ENCODE measurements at regions not wholly inside any gene's neighbourhood (a gene's known extent, or its start where the extent isn't known, plus 50 kb on each side); places are given as distances from the start of the nearest gene placed in this dataset.

DNA sequence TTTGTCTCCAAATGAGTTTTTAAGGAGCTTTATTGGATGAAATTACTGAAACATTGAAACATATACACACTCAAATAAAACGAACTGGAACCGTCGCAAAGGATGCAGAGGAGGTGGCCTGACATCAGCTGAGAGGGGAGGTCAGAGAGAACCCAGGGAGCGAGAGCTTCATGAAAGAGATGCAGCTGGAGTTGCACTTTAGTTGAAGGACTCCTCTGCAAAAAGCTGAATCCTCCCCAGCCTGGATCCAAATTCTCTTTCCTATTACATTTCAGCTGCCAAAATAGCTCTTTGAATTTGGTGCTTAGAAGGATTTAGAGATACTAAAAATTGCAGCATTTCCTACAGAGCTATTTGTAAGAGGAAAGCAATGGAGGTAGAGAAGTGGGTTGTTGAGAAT, 140.0 kb upstream of the DPP6 start:
- no peak overlapping the region for H3K4me2 ChIP-seq (ENCODE audit: low read length)
- Mint-ChIP-seq H3K27me3 (ENCODE audit: low read depth, unreplicated experiment) (no peaks in the 10 kb centered on the region), H3K9me3 (ENCODE audit: unreplicated experiment) (peaks cover 9% of the 10 kb centered on the region), H3K4me1 (ENCODE audit: low read depth, unreplicated experiment) (no peaks in the 10 kb centered on the region), H3K36me3 (ENCODE audit: low read depth, unreplicated experiment) (no peaks in the 10 kb centered on the region), H3K4me3 (ENCODE audit: unreplicated experiment) (no peak overlapping the region), H3K27ac (ENCODE audit: unreplicated experiment) (no peak overlapping the region)
- no peak overlapping the region for H2AFZ ChIP-seq (ENCODE audit: low read depth, low read length)
- no peak overlapping the region for H3K9ac ChIP-seq (ENCODE audit: low read length)
- no peaks in the 10 kb centered on the region for H3K4me1 ChIP-seq (ENCODE audit: insufficient read depth, low read length)
- FAIRE-seq (no peak), DNase-seq (ENCODE audit: low read depth) (no peak)
- peaks cover 3% of the 10 kb centered on the region for H3K9me3 ChIP-seq (ENCODE audit: insufficient read depth, low read depth, low read length)
- no peak overlapping the region for H3K4me3 ChIP-seq (ENCODE audit: insufficient read depth, low read depth, low read length)
- no peaks in the 10 kb centered on the region for H3K79me2 ChIP-seq (ENCODE audit: insufficient read depth, low read length)
- no peaks in the 10 kb centered on the region for H3K36me3 ChIP-seq (ENCODE audit: insufficient read depth, low read length)
- TF ChIP-seq CTCF (IDR thresholded peaks at IDR 0.05; ENCODE audit: insufficient read depth, low read depth, low read length) (no peak), EZH2 (IDR thresholded peaks at IDR 0.05; ENCODE audit: insufficient read depth, low read length) (no peak)
- H4K20me1 ChIP-seq (ENCODE audit: insufficient read depth, low read length): no peaks in the 10 kb centered on the region
- H3K27me3 ChIP-seq (ENCODE audit: insufficient read depth, low read length): no peaks in the 10 kb centered on the region
- H3K27ac ChIP-seq (ENCODE audit: low read depth, low read length): no peak overlapping the region

- DNase-seq (ENCODE audit: low read depth): no peak
- Histone ChIP-seq H3K36me3 (ENCODE audit: insufficient read depth, low read length) (no peaks in the 10 kb centered on the region), H3K9me3 (ENCODE audit: insufficient read depth, low read depth, low read length) (peaks cover 10% of the 10 kb centered on the region), H4K20me1 (ENCODE audit: insufficient read depth, low read length) (no peaks in the 10 kb centered on the region), H3K27me3 (ENCODE audit: insufficient read depth, low read length) (no peaks in the 10 kb centered on the region), H3K27ac (ENCODE audit: low read depth, low read length) (no peak overlapping the region), H3K4me2 (ENCODE audit: low read length) (no peak overlapping the region), H3K4me3 (ENCODE audit: insufficient read depth, low read depth, low read length) (no peak overlapping the region), H3K4me1 (ENCODE audit: insufficient read depth, low read length) (no peaks in the 10 kb centered on the region), H2AFZ (ENCODE audit: low read depth, low read length) (no peak overlapping the region), H3K79me2 (ENCODE audit: insufficient read depth, low read length) (no peaks in the 10 kb centered on the region), H3K9ac (ENCODE audit: low read length) (no peak overlapping the region)
- no peak for FAIRE-seq
- peaks cover 2% of the 10 kb centered on the region for H3K9me3 Mint-ChIP-seq (ENCODE audit: unreplicated experiment)
- no peaks in the 10 kb centered on the region for H3K36me3 Mint-ChIP-seq (ENCODE audit: low read depth, unreplicated experiment)
- H3K27ac Mint-ChIP-seq (ENCODE audit: unreplicated experiment): no peak overlapping the region
- TF ChIP-seq CTCF (IDR thresholded peaks at IDR 0.05; ENCODE audit: insufficient read depth, low read depth, low read length): no peak
- no peak for TF ChIP-seq EZH2 (IDR thresholded peaks at IDR 0.05; ENCODE audit: insufficient read depth, low read length)
- H3K4me1 Mint-ChIP-seq (ENCODE audit: low read depth, unreplicated experiment): no peaks in the 10 kb centered on the region
- no peak overlapping the region for H3K4me3 Mint-ChIP-seq (ENCODE audit: unreplicated experiment)
- H3K27me3 Mint-ChIP-seq (ENCODE audit: low read depth, unreplicated experiment): no peaks in the 10 kb centered on the region
Measured at GRCh38 chr7:153920126-153920525, 132.1 kb upstream of the DPP6 start.

DNA sequence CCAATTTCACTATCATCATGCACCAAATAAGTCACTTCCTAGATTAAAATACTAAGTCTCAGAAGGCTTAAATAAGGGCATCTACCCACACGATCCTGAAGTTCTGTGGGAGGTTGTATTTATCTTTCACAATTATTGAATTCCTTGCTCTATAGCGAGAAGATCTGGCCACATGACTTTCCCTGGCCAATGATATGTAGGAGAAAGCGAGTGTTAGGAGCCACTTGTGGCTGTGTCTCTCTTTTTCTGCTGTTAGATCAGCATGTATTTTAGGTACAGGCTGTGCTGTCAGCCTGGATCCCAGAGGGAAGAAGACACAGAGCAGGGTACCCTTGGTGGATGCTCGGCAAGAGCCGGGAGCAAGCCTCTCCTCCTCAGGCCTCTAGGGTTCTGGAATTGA, 131.3 kb upstream of the DPP6 start:
- Histone ChIP-seq H3K27me3 (ENCODE audit: insufficient read depth, low read length) (no peaks in the 10 kb centered on the region), H3K27ac (ENCODE audit: low read depth, low read length) (no peak overlapping the region), H3K4me1 (ENCODE audit: insufficient read depth, low read length) (no peaks in the 10 kb centered on the region), H3K79me2 (ENCODE audit: insufficient read depth, low read length) (no peaks in the 10 kb centered on the region), H3K36me3 (ENCODE audit: insufficient read depth, low read length) (no peaks in the 10 kb centered on the region), H3K4me2 (ENCODE audit: low read length) (no peak overlapping the region), H3K9me3 (ENCODE audit: insufficient read depth, low read depth, low read length) (peaks cover 18% of the 10 kb centered on the region), H4K20me1 (ENCODE audit: insufficient read depth, low read length) (no peaks in the 10 kb centered on the region), H3K4me3 (ENCODE audit: insufficient read depth, low read depth, low read length) (no peak overlapping the region), H3K9ac (ENCODE audit: low read length) (no peak overlapping the region), H2AFZ (ENCODE audit: low read depth, low read length) (no peak overlapping the region)
- Mint-ChIP-seq H3K9me3 (ENCODE audit: unreplicated experiment) (peaks cover 5% of the 10 kb centered on the region), H3K27me3 (ENCODE audit: low read depth, unreplicated experiment) (no peaks in the 10 kb centered on the region), H3K36me3 (ENCODE audit: low read depth, unreplicated experiment) (no peaks in the 10 kb centered on the region), H3K4me1 (ENCODE audit: low read depth, unreplicated experiment) (no peaks in the 10 kb centered on the region), H3K4me3 (ENCODE audit: unreplicated experiment) (no peak overlapping the region), H3K27ac (ENCODE audit: unreplicated experiment) (no peak overlapping the region)
- DNase-seq (ENCODE audit: low read depth) (no peak), FAIRE-seq (no peak)
- TF ChIP-seq EZH2 (IDR thresholded peaks at IDR 0.05; ENCODE audit: insufficient read depth, low read length) (no peak), CTCF (IDR thresholded peaks at IDR 0.05; ENCODE audit: insufficient read depth, low read depth, low read length) (no peak)
